HG03135 (cell line): ENCODE measurements at regions not wholly inside any gene's neighbourhood (a gene's known extent, or its start where the extent isn't known, plus 50 kb on each side); places are given as distances from the start of the nearest gene placed in this dataset.

Source experiments
- ATAC-seq: cut with Tn5 transposase; IDR thresholded peaks from one replicate; pipeline ENCODE4 v1.9.1; 2021; ENCODE audit warnings: mild to moderate bottlenecking, moderate library complexity; ENCODE audit not compliant: unreplicated experiment

GRCh38 chr16:89042711-89043551 is 50.7 kb upstream of the ACSF3 start:
- ATAC-seq: no peak

GRCh38 chr16:89043636-89044417 is 49.8 kb upstream of the ACSF3 start:
- no peak for ATAC-seq
